MCF 10A (cell line): ENCODE measurements at regions not wholly inside any gene's neighbourhood (a gene's known extent, or its start where the extent isn't known, plus 50 kb on each side); places are given as distances from the start of the nearest gene placed in this dataset.

Source experiments
- BruUV-seq: library from RNA; stranded (reverse); fragments of 400-500 nt; replicated peaks from 2 replicates; lab custom pipeline; 2021; lab: Mats Ljungman, UMichigan
- CTCF ChIA-PET: fragments of 300-600 bp; sonication (Branson Sonifier 250); formaldehyde crosslinking; extraction: SDS; loops from one replicate; lab custom pipeline; 2021; ENCODE audit warnings: antibody characterized with exemption, inconsistent platforms; lab: Yijun Ruan, JAX
- POLR2A ChIA-PET: fragments of 300-600, 350-650 bp; sonication (Branson Sonifier 250); formaldehyde crosslinking; extraction: SDS; loops from one replicate; lab custom pipeline; 2020; ENCODE audit warnings: antibody characterized with exemption, inconsistent platforms; lab: Yijun Ruan, JAX
- DNase-seq: peaks from one replicate; pipeline ENCODE4 v3.0.0-alpha.2; 2018; ENCODE audit not compliant: unreplicated experiment
- H3K27ac Mint-ChIP-seq: one replicate; pipeline ENCODE4 v1.8.0; 2022; ENCODE audit warnings: mild to moderate bottlenecking, low read depth, mixed read lengths; ENCODE audit not compliant: unreplicated experiment
- H3K27me3 Mint-ChIP-seq: one replicate; pipeline ENCODE4 v1.8.0; 2022; ENCODE audit warnings: mixed read lengths; ENCODE audit not compliant: insufficient read depth, unreplicated experiment
- H3K36me3 Mint-ChIP-seq: one replicate; pipeline ENCODE4 v1.8.0; 2022; ENCODE audit warnings: mild to moderate bottlenecking, moderate library complexity, mixed read lengths; ENCODE audit not compliant: insufficient read depth, unreplicated experiment
- H3K4me1 Mint-ChIP-seq: one replicate; pipeline ENCODE4 v1.8.0; 2022; ENCODE audit warnings: mixed read lengths; ENCODE audit not compliant: insufficient read depth, unreplicated experiment
- H3K4me3 Mint-ChIP-seq: one replicate; pipeline ENCODE4 v1.8.0; 2022; ENCODE audit warnings: mild to moderate bottlenecking, moderate library complexity, mixed read lengths; ENCODE audit not compliant: unreplicated experiment
- H3K9me3 Mint-ChIP-seq: one replicate; pipeline ENCODE4 v1.8.0; 2022; ENCODE audit warnings: mixed read lengths; ENCODE audit not compliant: unreplicated experiment
- intact Hi-C: fragments of 100-400 bp; cut with micrococcal nuclease; formaldehyde crosslinking; loops from 2 replicates; pipeline ENCODE4 v1.14.1; 2022
- TF ChIP-seq, protein P1 (sequence below): fragments of 200-600 bp; IDR thresholded peaks from one replicate; pipeline ENCODE4 v1.8.0; 2022; ENCODE audit warnings: antibody characterized with exemption, mild to moderate bottlenecking; ENCODE audit not compliant: unreplicated experiment

DNA sequence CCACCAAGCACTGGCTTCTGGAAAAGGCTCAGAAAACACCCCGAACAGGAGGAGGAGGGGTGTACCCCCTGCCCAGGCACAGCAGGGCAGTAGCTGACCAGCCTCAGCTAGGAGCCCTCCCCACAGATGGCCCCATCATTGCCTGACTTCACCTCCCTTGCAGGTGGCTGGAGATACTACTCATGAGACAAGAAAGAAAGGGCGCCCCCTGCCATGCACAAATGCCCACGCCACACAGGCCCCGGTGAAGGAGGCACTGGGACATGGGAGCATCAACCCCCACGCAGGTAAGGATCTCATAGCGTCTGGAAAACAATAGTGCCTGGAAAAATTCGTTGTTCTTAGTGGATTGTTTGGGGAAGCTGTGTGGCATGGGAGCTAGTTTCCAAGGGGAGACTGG, 240.6 kb downstream of the TFCP2L1 start:
- no peak overlapping the region for H3K4me3 Mint-ChIP-seq
- intact Hi-C loops, result no loop called here
- no TSS peak for BruUV-seq
- TF ChIP-seq, protein P1, sequence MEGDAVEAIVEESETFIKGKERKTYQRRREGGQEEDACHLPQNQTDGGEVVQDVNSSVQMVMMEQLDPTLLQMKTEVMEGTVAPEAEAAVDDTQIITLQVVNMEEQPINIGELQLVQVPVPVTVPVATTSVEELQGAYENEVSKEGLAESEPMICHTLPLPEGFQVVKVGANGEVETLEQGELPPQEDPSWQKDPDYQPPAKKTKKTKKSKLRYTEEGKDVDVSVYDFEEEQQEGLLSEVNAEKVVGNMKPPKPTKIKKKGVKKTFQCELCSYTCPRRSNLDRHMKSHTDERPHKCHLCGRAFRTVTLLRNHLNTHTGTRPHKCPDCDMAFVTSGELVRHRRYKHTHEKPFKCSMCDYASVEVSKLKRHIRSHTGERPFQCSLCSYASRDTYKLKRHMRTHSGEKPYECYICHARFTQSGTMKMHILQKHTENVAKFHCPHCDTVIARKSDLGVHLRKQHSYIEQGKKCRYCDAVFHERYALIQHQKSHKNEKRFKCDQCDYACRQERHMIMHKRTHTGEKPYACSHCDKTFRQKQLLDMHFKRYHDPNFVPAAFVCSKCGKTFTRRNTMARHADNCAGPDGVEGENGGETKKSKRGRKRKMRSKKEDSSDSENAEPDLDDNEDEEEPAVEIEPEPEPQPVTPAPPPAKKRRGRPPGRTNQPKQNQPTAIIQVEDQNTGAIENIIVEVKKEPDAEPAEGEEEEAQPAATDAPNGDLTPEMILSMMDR, result no peak
- no peaks in the 10 kb centered on the region for H3K36me3 Mint-ChIP-seq
- POLR2A ChIA-PET, result no interaction called here
- H3K27ac Mint-ChIP-seq, result no peak overlapping the region
- H3K9me3 Mint-ChIP-seq, result no peaks in the 10 kb centered on the region
- CTCF ChIA-PET, result interaction anchor here (0.6 kb wide), 2 partner anchors 663 to 756 kb away, joined by 3 read pairs; no protein-coding TSS in a partner anchor
- H3K27me3 Mint-ChIP-seq, result no peaks in the 10 kb centered on the region
- DNase-seq, result peak; percentile 20
- H3K4me1 Mint-ChIP-seq, result no peaks in the 10 kb centered on the region

DNA sequence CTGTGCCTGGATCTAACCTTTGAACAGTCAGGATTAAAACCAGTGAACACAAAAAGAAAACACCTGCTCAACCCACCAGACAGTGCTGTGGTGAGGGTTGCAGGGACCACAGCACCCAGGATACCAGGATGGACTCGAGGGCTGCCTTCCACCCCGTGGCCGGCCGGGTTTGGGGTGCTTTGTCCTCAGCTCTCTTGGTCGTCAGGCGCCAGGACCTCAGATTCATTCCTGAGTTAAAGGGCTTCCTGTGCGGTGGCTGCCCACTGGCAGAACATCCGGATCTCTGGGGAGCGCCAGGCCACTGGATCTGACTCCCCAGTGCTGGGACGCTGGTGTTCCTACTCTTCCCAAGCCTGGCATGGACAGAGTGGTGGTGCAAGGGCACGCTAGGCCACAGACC, 239.8 kb downstream of the TFCP2L1 start:
- TF ChIP-seq, protein P1, result no peak
- H3K27ac Mint-ChIP-seq, result no peak overlapping the region
- H3K9me3 Mint-ChIP-seq, result no peaks in the 10 kb centered on the region
- no peak for DNase-seq
- H3K36me3 Mint-ChIP-seq, result no peaks in the 10 kb centered on the region
- H3K4me1 Mint-ChIP-seq, result no peaks in the 10 kb centered on the region
- no peak overlapping the region for H3K4me3 Mint-ChIP-seq
- intact Hi-C loops, result no loop called here
- CTCF ChIA-PET, result interaction anchor here (0.6 to 1.2 kb wide), 3 partner anchors 15 to 349 kb away, joined by 3 read pairs; no protein-coding TSS in a partner anchor
- POLR2A ChIA-PET, result no interaction called here
- no TSS peak for BruUV-seq
- H3K27me3 Mint-ChIP-seq, result no peaks in the 10 kb centered on the region

DNA sequence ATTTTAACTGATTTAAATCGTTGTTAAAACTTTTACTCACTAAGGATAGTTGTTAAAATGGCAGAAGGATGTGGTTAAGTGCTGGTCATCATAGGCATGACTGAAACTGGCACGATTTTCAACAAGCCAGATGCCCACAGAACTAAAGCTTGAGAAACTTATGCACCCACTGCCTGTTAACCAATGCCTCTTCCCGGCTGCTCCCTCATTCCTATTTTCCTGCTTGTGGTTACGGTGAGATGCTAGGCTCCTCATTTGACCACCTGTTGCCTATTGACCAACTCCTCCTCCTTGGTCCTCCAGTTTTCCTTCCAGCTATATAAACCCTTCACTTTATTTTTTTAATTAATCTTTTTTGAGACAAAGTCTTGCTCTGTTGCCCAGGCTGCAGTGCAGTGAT, 238.7 kb downstream of the TFCP2L1 start:
- CTCF ChIA-PET, result interaction anchor here (0.6 to 1.2 kb wide), 2 partner anchors 33 to 351 kb away, joined by 3 read pairs; no protein-coding TSS in a partner anchor
- no peaks in the 10 kb centered on the region for H3K9me3 Mint-ChIP-seq
- no peaks in the 10 kb centered on the region for H3K4me1 Mint-ChIP-seq
- H3K27me3 Mint-ChIP-seq, result no peaks in the 10 kb centered on the region
- no peak overlapping the region for H3K27ac Mint-ChIP-seq
- TF ChIP-seq, protein P1, result no peak
- no peak for DNase-seq
- no TSS peak for BruUV-seq
- no peak overlapping the region for H3K4me3 Mint-ChIP-seq
- POLR2A ChIA-PET, result no interaction called here
- H3K36me3 Mint-ChIP-seq, result no peaks in the 10 kb centered on the region
- intact Hi-C loops, result no loop called here

DNA sequence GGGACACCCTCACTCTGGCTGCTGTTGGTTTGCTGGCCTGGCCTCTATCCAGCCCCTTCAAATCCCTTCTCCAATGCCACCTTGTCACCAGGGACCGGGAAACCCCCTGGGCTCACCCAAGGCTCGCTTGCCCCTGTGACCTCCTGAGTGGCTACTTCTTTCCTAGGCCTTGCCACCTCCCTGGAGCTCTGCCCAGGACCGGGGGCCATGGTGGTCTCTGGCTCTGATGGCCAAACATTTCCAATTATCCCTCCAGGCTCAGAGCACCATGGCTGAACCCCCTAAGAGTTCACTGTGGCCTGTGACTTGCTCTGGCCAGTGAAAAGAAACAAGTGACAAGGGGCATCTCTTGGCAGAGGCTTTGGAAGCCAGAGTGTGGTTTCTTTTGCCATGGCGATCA, 237.6 kb downstream of the TFCP2L1 start:
- ChIA-PET CTCF (no interaction called here), POLR2A (interaction anchor here (1.0 kb wide), 1 partner anchor 17 kb away, joined by 3 read pairs; no protein-coding TSS in a partner anchor)
- TF ChIP-seq, protein P1, result no peak
- H3K36me3 Mint-ChIP-seq, result no peaks in the 10 kb centered on the region
- H3K27ac Mint-ChIP-seq, result no peak overlapping the region
- intact Hi-C loops, result no loop called here
- DNase-seq, result no peak
- no peaks in the 10 kb centered on the region for H3K27me3 Mint-ChIP-seq
- no TSS peak for BruUV-seq
- no peaks in the 10 kb centered on the region for H3K4me1 Mint-ChIP-seq
- H3K9me3 Mint-ChIP-seq, result no peaks in the 10 kb centered on the region
- H3K4me3 Mint-ChIP-seq, result no peak overlapping the region
